Muscle of leg (tissue), 3 donors: ENCODE measurements at regions not wholly inside any gene's neighbourhood (a gene's known extent, or its start where the extent isn't known, plus 50 kb on each side); places are given as distances from the start of the nearest gene placed in this dataset.

ENCODE experiments used
- DNase-seq: peaks from one replicate; pipeline ENCODE4 v3.0.0; 2013
- H3K27ac ChIP-seq: one replicate; pipeline ENCODE4 v1.5.1; 2013; ENCODE audit warnings: mild to moderate bottlenecking, low read length, control low read depth
- H3K27me3 ChIP-seq: one replicate; pipeline ENCODE4 v1.6.1; 2013; ENCODE audit warnings: low read length; ENCODE audit not compliant: control insufficient read depth, insufficient read depth
- H3K36me3 ChIP-seq: one replicate; pipeline ENCODE4 v1.6.1; 2013; ENCODE audit warnings: low read length; ENCODE audit not compliant: control insufficient read depth, insufficient read depth
- H3K4me1 ChIP-seq: one replicate; pipeline ENCODE4 v1.6.1; 2013; ENCODE audit warnings: low read length; ENCODE audit not compliant: control insufficient read depth, insufficient read depth
- H3K4me3 ChIP-seq: one replicate; pipeline ENCODE4 v1.5.1; 2013; ENCODE audit warnings: low read length, control low read depth
- H3K9me3 ChIP-seq: replicated peaks from 2 replicates; pipeline ENCODE4 v1.6.1; 2013; ENCODE audit warnings: low read depth, low read length; ENCODE audit not compliant: control insufficient read depth
- WGBS: methylation state at CpG from one replicate; pipeline ENCODE4 v1.1.5; 2013; ENCODE audit warnings: missing lambda C conversion rate; ENCODE audit not compliant: insufficient coverage; 5-methylcytosine and 5-hydroxymethylcytosine counted together

- WGBS = no CpG with 5 or more reads among the region's 2 CpGs
- no peaks in the 10 kb centered on the region for H3K4me1 ChIP-seq
- H3K27ac ChIP-seq = no peak overlapping the region
- H3K9me3 ChIP-seq = peaks cover 14% of the 10 kb centered on the region
- H3K36me3 ChIP-seq = no peaks in the 10 kb centered on the region
- H3K27me3 ChIP-seq = no peaks in the 10 kb centered on the region
- no peak overlapping the region for H3K4me3 ChIP-seq
- no peak for DNase-seq
Measured at GRCh38 chr1:239224100-239224499, 162.3 kb upstream of the CHRM3 start.

- no peak overlapping the region for H3K27ac ChIP-seq
- WGBS = no CpG with 5 or more reads among the region's 1 CpG
- H3K4me3 ChIP-seq = no peak overlapping the region
- H3K4me1 ChIP-seq = no peaks in the 10 kb centered on the region
- H3K36me3 ChIP-seq = no peaks in the 10 kb centered on the region
- H3K9me3 ChIP-seq = peaks cover 14% of the 10 kb centered on the region
- no peaks in the 10 kb centered on the region for H3K27me3 ChIP-seq
- DNase-seq = no peak
Measured at GRCh38 chr1:239222999-239223398, 163.4 kb upstream of the CHRM3 start.

- H3K36me3 ChIP-seq = no peaks in the 10 kb centered on the region
- H3K9me3 ChIP-seq = peaks cover 14% of the 10 kb centered on the region
- DNase-seq = no peak
- no peaks in the 10 kb centered on the region for H3K27me3 ChIP-seq
- H3K4me1 ChIP-seq = no peaks in the 10 kb centered on the region
- no CpG with 5 or more reads among the region's 2 CpGs for WGBS
- H3K27ac ChIP-seq = no peak overlapping the region
- no peak overlapping the region for H3K4me3 ChIP-seq
Measured at GRCh38 chr1:239221656-239222055, 164.7 kb upstream of the CHRM3 start.

DNA sequence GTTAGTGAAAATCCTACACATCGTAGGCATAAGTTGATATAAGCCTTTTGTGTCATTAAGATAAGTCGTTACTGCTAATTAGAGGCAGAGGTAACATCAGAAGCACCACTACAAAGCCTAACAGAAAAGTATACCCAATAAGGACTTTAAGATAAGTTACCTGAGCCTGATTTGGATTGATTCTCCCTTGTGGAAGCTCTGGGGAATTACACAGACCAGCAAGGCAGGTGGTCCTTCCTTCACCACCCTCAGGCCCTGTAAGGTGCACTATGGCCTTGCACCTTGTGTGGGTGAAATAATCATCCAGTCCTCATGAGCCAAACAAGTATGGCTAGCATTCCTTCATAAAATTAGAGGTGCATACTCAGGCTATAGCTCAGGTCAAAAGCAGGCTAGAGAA is 166.7 kb upstream of the CHRM3 start:
- no peak for DNase-seq
- no peaks in the 10 kb centered on the region for H3K4me1 ChIP-seq
- H3K4me3 ChIP-seq = no peak overlapping the region
- no peaks in the 10 kb centered on the region for H3K36me3 ChIP-seq
- no peak overlapping the region for H3K27ac ChIP-seq
- peaks cover 4% of the 10 kb centered on the region for H3K9me3 ChIP-seq
- H3K27me3 ChIP-seq = no peaks in the 10 kb centered on the region
- WGBS = no CpG with 5 or more reads among the region's 2 CpGs

DNA sequence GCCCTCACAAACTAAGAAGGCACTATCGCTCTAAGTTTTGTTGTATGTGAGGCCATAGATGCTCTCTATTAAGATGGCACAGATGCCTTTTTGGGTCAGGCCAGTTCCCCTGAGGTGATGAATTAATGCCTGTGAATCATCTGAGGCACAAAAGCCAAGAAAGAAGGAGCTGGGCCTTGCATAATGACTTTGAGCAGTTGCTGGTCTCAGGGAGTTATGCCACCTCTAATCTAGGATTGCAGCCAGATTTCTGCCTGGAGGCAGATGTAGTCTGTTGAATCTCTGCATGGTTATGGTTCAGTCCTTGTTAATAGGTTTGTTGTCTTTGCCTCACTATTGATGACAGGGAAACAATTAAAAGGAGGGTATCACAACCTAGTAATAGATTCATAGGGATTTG is 168.1 kb upstream of the CHRM3 start:
- WGBS = no CpG with 5 or more reads among the region's 1 CpG
- no peaks in the 10 kb centered on the region for H3K36me3 ChIP-seq
- H3K9me3 ChIP-seq = peaks cover 3% of the 10 kb centered on the region
- no peaks in the 10 kb centered on the region for H3K4me1 ChIP-seq
- H3K27ac ChIP-seq = no peak overlapping the region
- H3K4me3 ChIP-seq = no peak overlapping the region
- no peak for DNase-seq
- H3K27me3 ChIP-seq = no peaks in the 10 kb centered on the region

DNA sequence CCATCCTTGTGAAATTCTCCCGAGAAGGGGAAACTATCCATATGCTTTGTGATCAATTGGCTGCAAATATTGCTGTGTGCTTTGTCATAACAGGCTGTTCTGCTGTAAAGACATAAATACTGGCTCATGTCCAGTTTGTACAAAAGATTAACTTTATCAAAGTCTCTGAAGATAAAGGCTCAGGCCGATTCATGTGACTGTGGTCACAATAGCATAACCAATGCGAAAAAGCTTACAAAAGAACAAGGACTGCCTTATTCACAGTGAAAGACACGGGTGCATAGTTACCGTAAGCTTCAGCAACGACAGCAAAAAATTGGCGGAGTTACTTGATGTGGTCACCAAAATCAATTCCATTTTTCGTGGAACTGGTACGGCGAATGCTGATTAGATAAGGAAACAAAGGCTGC is 173.6 kb upstream of the CHRM3 start:
- DNase-seq = no peak
- Histone ChIP-seq H3K36me3 (no peaks in the 10 kb centered on the region), H3K4me3 (no peak overlapping the region), H3K27me3 (no peaks in the 10 kb centered on the region), H3K9me3 (no peaks in the 10 kb centered on the region), H3K27ac (no peak overlapping the region), H3K4me1 (no peaks in the 10 kb centered on the region)
- WGBS = 91% methylated on average over 8 of the region's 10 CpGs

- 60% methylated on average over 1 of the region's 1 CpG for WGBS
- Histone ChIP-seq H3K27ac (no peak overlapping the region), H3K4me3 (no peak overlapping the region), H3K9me3 (no peaks in the 10 kb centered on the region), H3K27me3 (no peaks in the 10 kb centered on the region), H3K4me1 (no peaks in the 10 kb centered on the region), H3K36me3 (no peaks in the 10 kb centered on the region)
- DNase-seq = no peak
Measured at GRCh38 chr1:239209591-239209990, 176.8 kb upstream of the CHRM3 start.

GRCh38 chr1:239204401-239204800 is 182.0 kb upstream of the CHRM3 start:
- H3K4me3 ChIP-seq = no peak overlapping the region
- no peak overlapping the region for H3K27ac ChIP-seq
- no peaks in the 10 kb centered on the region for H3K9me3 ChIP-seq
- H3K4me1 ChIP-seq = no peaks in the 10 kb centered on the region
- no peak for DNase-seq
- WGBS = 57% methylated on average over 2 of the region's 2 CpGs
- H3K27me3 ChIP-seq = no peaks in the 10 kb centered on the region
- no peaks in the 10 kb centered on the region for H3K36me3 ChIP-seq

GRCh38 chr1:239197871-239198270 is 188.5 kb upstream of the CHRM3 start:
- Histone ChIP-seq H3K36me3 (no peaks in the 10 kb centered on the region), H3K4me1 (no peaks in the 10 kb centered on the region), H3K27ac (no peak overlapping the region), H3K9me3 (no peaks in the 10 kb centered on the region), H3K27me3 (no peaks in the 10 kb centered on the region), H3K4me3 (no peak overlapping the region)
- no peak for DNase-seq
- no CpG with 5 or more reads among the region's 4 CpGs for WGBS

DNA sequence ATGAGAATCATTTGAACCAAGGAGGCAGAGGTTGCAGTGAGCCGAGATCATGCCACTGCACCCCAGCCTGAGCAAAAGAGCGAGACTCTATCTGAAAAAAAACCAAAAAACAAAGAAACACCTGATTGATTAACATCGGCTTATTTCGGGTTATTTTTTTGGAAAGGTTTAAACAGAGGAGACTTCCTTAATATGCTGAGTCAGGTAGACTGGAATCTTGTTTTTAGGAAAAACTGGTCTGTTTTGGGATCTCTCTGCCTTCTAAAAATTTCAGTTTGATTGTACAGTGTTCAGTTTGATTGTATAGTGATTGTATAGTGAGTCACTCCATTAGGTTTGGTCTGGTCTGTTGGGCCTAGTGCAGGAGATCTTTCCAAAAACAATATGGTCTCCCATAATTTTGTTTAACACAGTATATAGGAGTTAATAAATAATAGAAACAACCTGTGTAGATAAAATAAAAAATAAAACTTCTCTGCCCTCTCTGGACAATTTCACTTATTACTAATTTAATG is 196.3 kb upstream of the CHRM3 start:
- Histone ChIP-seq H3K4me1 (no peaks in the 10 kb centered on the region), H3K4me3 (no peak overlapping the region), H3K36me3 (no peaks in the 10 kb centered on the region), H3K27me3 (no peaks in the 10 kb centered on the region), H3K27ac (no peak overlapping the region), H3K9me3 (no peaks in the 10 kb centered on the region)
- 100% methylated on average over 2 of the region's 4 CpGs for WGBS
- DNase-seq = no peak

- Histone ChIP-seq H3K4me1 (no peaks in the 10 kb centered on the region), H3K36me3 (no peaks in the 10 kb centered on the region), H3K9me3 (no peaks in the 10 kb centered on the region), H3K27me3 (no peaks in the 10 kb centered on the region), H3K4me3 (no peak overlapping the region), H3K27ac (no peak overlapping the region)
- WGBS = no CpG with 5 or more reads among the region's 1 CpG
- DNase-seq = no peak
Measured at GRCh38 chr1:239186487-239186886, 199.9 kb upstream of the CHRM3 start.
